ENCODE measurements at regions not wholly inside any gene's neighbourhood (a gene's known extent, or its start where the extent isn't known, plus 50 kb on each side); places are given as distances from the start of the nearest gene placed in this dataset.

- no peak for TF ChIP-seq CTCF (IDR thresholded peaks at IDR 0.05; ENCODE audit: low read depth, low read length)
- no peaks in the 10 kb centered on the region for H3K27me3 ChIP-seq (ENCODE audit: insufficient read depth, low read depth, severe bottlenecking)
- no peaks in the 10 kb centered on the region for H3K9me3 ChIP-seq (ENCODE audit: severe bottlenecking)
- no peak for DNase-seq
- no peaks in the 10 kb centered on the region for H3K36me3 ChIP-seq
- no peak overlapping the region for H3K4me3 ChIP-seq (ENCODE audit: low read depth, low read length)
- H3K27ac ChIP-seq, result no peak overlapping the region
Observed at GRCh38 chr5:68884144-68884754, 209.6 kb upstream of the SLC30A5 start.

- TF ChIP-seq CTCF (IDR thresholded peaks at IDR 0.05; ENCODE audit: low read depth, low read length), result peak; percentile 44
- H3K36me3 ChIP-seq, result no peaks in the 10 kb centered on the region
- no peak overlapping the region for H3K27ac ChIP-seq
- no peak overlapping the region for H3K4me3 ChIP-seq (ENCODE audit: low read depth, low read length)
- peak; percentile 17 for DNase-seq
- H3K9me3 ChIP-seq (ENCODE audit: severe bottlenecking), result no peaks in the 10 kb centered on the region
- H3K27me3 ChIP-seq (ENCODE audit: insufficient read depth, low read depth, severe bottlenecking), result no peaks in the 10 kb centered on the region
Observed at GRCh38 chr5:68884883-68885282, 208.9 kb upstream of the SLC30A5 start.

DNA sequence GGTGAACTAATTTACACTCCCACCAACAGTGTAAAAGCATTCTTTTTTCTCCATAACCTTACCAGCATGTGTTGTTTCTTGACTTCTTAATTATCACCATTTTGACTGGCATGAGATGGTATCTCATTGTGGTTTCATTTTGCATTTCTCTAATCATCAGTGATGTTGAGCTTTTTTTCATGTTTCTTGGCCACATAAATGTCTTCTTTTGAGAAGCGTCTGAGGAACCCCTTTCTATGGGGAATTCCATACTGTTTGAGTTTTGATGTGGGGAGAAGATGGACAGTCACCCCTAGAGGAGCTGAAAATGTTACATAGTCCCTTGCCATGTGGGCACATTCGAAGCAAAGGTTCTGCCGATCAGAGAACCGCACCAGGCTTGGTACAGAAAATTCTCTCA, 207.0 kb upstream of the SLC30A5 start:
- TF ChIP-seq CTCF (IDR thresholded peaks at IDR 0.05; ENCODE audit: low read depth, low read length), result no peak
- DNase-seq, result no peak
- Histone ChIP-seq H3K4me3 (ENCODE audit: low read depth, low read length) (no peak overlapping the region), H3K9me3 (ENCODE audit: severe bottlenecking) (no peaks in the 10 kb centered on the region), H3K36me3 (no peaks in the 10 kb centered on the region), H3K27me3 (ENCODE audit: insufficient read depth, low read depth, severe bottlenecking) (no peaks in the 10 kb centered on the region), H3K27ac (no peak overlapping the region)

DNA sequence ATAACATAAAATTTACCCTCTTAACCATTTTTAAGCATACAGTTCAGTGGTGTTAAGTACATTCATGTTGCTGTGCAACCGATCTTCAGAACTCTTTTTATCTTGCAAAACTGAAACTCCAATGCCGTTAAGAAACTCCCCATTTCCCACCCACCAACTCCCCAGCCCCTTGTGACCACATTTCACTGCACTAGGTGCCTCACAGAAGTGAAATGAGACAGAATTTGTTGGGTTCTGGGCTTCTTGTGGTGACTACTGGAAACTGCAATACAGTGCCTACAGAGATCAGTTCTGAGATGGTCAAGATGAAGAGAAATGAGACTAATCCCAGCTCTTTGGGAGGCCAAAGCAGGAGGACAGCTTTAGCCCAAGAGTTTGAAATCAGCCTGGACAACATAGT, 202.1 kb upstream of the SLC30A5 start:
- Histone ChIP-seq H3K4me3 (ENCODE audit: low read depth, low read length) (no peak overlapping the region), H3K36me3 (no peaks in the 10 kb centered on the region)

DNA sequence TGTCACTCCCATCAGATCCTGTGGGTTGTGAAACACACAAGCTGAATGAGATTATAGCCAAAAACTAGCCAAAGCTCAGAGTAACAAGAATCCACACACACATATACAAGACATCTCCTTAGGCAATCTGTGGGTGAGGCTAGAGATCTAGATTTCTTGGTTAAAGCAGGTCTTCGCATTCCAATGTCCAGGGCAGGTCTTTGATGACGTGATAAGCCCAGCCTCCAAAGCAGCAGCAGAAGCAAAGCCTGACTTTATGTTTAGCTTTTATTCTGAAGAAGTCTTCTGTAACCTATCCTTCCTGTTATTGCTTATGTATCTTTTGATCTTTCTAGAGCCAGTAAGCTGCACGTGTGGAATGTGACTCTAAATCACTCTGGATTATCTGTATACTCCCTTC, 199.1 kb upstream of the SLC30A5 start:
- no peaks in the 10 kb centered on the region for H3K36me3 ChIP-seq
- no peak overlapping the region for H3K27ac ChIP-seq
- no peaks in the 10 kb centered on the region for H3K9me3 ChIP-seq (ENCODE audit: severe bottlenecking)
- no peaks in the 10 kb centered on the region for H3K27me3 ChIP-seq (ENCODE audit: insufficient read depth, low read depth, severe bottlenecking)
- no peak for DNase-seq
- no peak for TF ChIP-seq CTCF (IDR thresholded peaks at IDR 0.05; ENCODE audit: low read depth, low read length)
- H3K4me3 ChIP-seq (ENCODE audit: low read depth, low read length), result no peak overlapping the region

More for the DNA sequence above, 202.1 kb upstream of the SLC30A5 start:
- Histone ChIP-seq H3K27ac (no peak overlapping the region), H3K9me3 (ENCODE audit: severe bottlenecking) (no peaks in the 10 kb centered on the region), H3K27me3 (ENCODE audit: insufficient read depth, low read depth, severe bottlenecking) (no peaks in the 10 kb centered on the region)
- DNase-seq, result no peak
- TF ChIP-seq CTCF (IDR thresholded peaks at IDR 0.05; ENCODE audit: low read depth, low read length), result no peak

- Histone ChIP-seq H3K36me3 (no peaks in the 10 kb centered on the region), H3K27me3 (ENCODE audit: insufficient read depth, low read depth, severe bottlenecking) (no peaks in the 10 kb centered on the region), H3K27ac (peak overlapping the region; percentile 57), H3K9me3 (ENCODE audit: severe bottlenecking) (no peaks in the 10 kb centered on the region), H3K4me3 (ENCODE audit: low read depth, low read length) (no peak overlapping the region)
- TF ChIP-seq CTCF (IDR thresholded peaks at IDR 0.05; ENCODE audit: low read depth, low read length), result no peak
- peak; percentile 87 for DNase-seq
Observed at GRCh38 chr5:68898951-68899471, 194.8 kb upstream of the SLC30A5 start.
